ENCODE measurements at regions not wholly inside any gene's neighbourhood (a gene's known extent, or its start where the extent isn't known, plus 50 kb on each side); places are given as distances from the start of the nearest gene placed in this dataset.

DNA sequence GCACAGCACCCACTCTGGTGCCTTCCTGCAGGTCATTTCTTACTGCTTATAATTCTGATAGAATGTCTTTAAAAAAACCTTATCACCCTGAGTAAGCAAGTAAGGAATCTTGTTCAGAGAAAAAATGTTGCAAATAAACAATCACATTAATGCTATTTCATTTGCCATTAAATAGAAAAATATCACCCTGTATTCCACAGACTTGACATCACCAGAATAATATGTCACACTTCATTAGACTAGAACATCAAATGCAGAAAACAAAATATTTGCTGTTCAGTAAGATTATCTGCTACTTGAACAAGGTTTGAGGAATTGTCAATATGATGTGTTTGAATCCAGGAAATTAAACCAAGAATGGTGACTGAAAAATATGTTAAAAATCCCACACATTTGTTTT is 236.6 kb upstream of the MMADHC start:
- intact Hi-C loops (cut with DNase I): no loop called here
- ATAC-seq: no peak

DNA sequence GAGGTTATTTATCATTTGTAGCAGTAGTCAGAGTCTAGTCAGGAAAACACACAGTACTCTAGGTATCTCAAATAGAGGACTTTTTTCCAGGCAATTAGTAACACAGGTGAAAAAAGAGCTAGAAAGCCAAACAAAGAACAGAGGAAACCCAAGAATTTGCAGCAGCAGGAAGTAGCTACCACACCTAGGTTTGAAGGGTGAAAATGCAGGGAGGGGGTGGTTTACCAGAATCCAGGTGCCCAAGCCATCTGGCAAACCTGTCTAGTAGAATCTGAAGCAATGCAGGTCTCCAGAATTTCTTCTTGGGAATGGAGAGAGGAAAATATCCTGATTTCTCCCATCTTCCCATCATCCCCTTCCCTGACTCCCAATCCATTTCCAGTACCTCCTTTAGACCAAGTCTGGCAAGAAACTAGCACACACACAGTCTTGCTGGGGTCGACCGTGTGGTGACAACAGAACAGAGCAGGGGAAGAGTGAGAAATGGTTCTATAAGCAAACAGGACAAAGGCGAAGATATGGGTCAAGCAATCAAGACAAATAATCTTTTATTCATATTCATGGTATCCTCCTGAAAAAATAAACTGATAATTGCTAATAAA is 231.9 kb upstream of the MMADHC start:
- Histone ChIP-seq H3K9me3 (no peaks in the 10 kb centered on the region), H3K4me3 (no peak overlapping the region), H3K4me1 (no peaks in the 10 kb centered on the region), H3K27me3 (ENCODE audit: low read depth) (no peaks in the 10 kb centered on the region), H3K36me3 (no peaks in the 10 kb centered on the region), H3K27ac (no peak overlapping the region)
- intact Hi-C loops (cut with DNase I): no loop called here
- no peak for ATAC-seq
- TF ChIP-seq, protein P1, sequence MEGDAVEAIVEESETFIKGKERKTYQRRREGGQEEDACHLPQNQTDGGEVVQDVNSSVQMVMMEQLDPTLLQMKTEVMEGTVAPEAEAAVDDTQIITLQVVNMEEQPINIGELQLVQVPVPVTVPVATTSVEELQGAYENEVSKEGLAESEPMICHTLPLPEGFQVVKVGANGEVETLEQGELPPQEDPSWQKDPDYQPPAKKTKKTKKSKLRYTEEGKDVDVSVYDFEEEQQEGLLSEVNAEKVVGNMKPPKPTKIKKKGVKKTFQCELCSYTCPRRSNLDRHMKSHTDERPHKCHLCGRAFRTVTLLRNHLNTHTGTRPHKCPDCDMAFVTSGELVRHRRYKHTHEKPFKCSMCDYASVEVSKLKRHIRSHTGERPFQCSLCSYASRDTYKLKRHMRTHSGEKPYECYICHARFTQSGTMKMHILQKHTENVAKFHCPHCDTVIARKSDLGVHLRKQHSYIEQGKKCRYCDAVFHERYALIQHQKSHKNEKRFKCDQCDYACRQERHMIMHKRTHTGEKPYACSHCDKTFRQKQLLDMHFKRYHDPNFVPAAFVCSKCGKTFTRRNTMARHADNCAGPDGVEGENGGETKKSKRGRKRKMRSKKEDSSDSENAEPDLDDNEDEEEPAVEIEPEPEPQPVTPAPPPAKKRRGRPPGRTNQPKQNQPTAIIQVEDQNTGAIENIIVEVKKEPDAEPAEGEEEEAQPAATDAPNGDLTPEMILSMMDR (IDR thresholded peaks at IDR 0.05): no peak
- DNase-seq: no peak

More for the DNA sequence above, 236.6 kb upstream of the MMADHC start:
- Histone ChIP-seq H3K9me3 (no peaks in the 10 kb centered on the region), H3K4me3 (no peak overlapping the region), H3K36me3 (no peaks in the 10 kb centered on the region), H3K27me3 (ENCODE audit: low read depth) (no peaks in the 10 kb centered on the region), H3K27ac (no peak overlapping the region), H3K4me1 (no peaks in the 10 kb centered on the region)
- TF ChIP-seq, protein P1 (IDR thresholded peaks at IDR 0.05): no peak
- no peak for DNase-seq

DNA sequence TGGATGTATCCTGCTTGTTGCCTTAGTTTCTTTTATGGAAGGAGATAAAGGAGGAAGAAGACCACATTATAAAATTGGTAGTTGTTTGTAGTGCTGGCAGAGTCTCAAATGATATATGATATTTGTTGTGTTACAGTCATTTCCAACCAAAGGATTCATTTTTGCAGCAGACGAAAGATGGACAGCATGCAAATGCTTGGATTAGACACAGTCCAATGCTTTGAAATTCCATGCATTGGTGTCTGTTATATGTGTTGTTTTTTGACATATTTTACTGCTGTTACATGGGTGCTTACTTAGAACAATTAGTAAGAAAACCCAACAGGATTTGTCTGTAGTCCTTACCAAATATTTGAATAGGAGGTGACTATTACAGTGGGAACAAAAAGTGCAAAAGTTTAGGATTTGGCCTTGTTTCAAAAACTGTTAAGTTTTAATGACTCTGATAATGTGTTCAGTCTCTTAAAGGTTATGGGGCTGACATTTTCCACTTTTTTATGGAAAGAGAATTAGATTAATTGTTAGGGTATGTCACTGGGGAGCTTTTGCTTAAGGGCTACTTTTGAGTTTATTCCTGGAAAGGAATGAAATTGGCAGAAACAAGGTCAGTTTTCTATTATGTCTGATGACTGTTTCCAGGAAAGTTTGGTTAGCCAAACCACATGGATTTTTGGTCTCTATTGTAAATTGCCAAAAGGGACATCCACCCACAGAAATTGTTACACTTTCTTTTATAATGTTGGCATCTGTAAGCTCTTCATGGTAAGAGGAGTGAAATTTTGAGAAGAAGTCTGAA is 229.4 kb upstream of the MMADHC start:
- H3K36me3 ChIP-seq: no peaks in the 10 kb centered on the region
- TF ChIP-seq, protein P1 (IDR thresholded peaks at IDR 0.05): no peak
- H3K27me3 ChIP-seq (ENCODE audit: low read depth): no peaks in the 10 kb centered on the region
- intact Hi-C loops (cut with DNase I): no loop called here
- no peak for ATAC-seq
- H3K9me3 ChIP-seq: no peaks in the 10 kb centered on the region
- H3K4me3 ChIP-seq: no peak overlapping the region
- H3K4me1 ChIP-seq: no peaks in the 10 kb centered on the region
- no peak for DNase-seq
- no peak overlapping the region for H3K27ac ChIP-seq

DNA sequence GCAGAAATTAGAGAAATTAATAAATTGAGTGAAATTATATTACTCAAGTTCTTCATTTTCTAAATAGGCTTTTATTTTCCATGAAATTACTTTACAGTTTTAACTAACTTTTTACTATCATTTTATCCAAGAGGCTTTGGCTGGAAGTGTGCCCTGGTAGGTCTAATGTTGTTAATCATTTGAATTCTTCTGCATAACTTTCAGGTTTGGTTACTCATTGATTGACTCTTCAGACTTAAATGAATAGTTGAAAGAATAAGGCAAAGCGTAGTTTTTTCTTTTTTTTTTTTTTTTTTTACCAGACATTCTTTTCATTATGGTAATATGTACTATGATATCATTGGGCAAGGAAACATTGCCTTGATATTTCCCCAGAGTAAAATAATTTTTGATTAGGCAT is 228.4 kb upstream of the MMADHC start:
- no peaks in the 10 kb centered on the region for H3K4me1 ChIP-seq
- H3K4me3 ChIP-seq: no peak overlapping the region
- no peaks in the 10 kb centered on the region for H3K9me3 ChIP-seq
- no peak for DNase-seq
- intact Hi-C loops (cut with DNase I): no loop called here
- ATAC-seq: no peak
- no peaks in the 10 kb centered on the region for H3K27me3 ChIP-seq (ENCODE audit: low read depth)
- no peak overlapping the region for H3K27ac ChIP-seq
- TF ChIP-seq, protein P1 (IDR thresholded peaks at IDR 0.05): no peak
- H3K36me3 ChIP-seq: no peaks in the 10 kb centered on the region

DNA sequence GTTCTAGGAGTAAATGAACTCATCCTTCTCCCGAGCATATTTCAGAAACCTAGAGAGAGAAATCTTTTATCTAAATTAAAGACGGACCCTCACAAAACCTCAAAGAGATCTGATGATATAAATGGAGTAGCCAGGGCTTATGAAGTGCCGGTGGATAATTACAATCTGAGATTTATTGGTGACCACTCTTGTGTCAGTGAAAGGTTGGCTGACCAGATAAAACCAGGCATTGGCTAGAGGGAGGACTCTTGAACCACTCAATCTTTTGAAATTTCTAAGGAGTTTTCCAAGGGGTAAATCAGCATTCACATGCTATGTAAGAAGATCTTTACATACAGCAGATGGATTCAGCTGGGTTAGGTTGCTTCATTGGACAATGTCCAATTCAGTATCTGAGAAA is 227.3 kb upstream of the MMADHC start:
- no peaks in the 10 kb centered on the region for H3K4me1 ChIP-seq
- TF ChIP-seq, protein P1 (IDR thresholded peaks at IDR 0.05): no peak
- no peak overlapping the region for H3K4me3 ChIP-seq
- no peaks in the 10 kb centered on the region for H3K27me3 ChIP-seq (ENCODE audit: low read depth)
- DNase-seq (no peak), ATAC-seq (no peak)
- no peak overlapping the region for H3K27ac ChIP-seq
- H3K36me3 ChIP-seq: no peaks in the 10 kb centered on the region
- intact Hi-C loops (cut with DNase I): no loop called here
- H3K9me3 ChIP-seq: no peaks in the 10 kb centered on the region
